ENCODE measurements at regions not wholly inside any gene's neighbourhood (a gene's known extent, or its start where the extent isn't known, plus 50 kb on each side); places are given as distances from the start of the nearest gene placed in this dataset.

DNA sequence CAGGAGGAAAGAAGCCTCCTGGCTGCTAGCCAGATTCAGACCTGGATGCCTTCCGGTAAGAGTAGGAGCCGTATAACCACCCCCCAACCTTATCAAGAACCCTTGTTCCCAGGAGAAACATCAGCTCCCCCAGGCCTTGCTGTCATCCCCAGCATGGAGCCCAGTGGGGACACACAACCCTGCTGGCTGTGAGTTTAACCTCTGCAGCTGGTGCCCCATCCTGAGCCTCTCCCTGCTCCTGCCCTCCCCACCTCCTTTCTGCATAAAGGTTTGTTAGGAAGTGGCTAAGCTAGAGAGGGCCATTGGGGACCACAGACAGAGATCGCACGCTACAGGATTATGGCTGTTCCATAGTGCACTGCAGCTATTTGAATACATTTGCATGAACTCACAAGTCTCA is 55.5 kb upstream of the RPL38 start:
- no peak for TF ChIP-seq RAD21 (CRISPR knock-in tag; conservative IDR thresholded peaks at IDR 0.05 in 1 of 2, IDR thresholded peaks at IDR 0.05 in 1 of 2)
- no peak for TF ChIP-seq CTCF (IDR thresholded peaks at IDR 0.05 in 2 of 3, conservative IDR thresholded peaks at IDR 0.05 in 1 of 3; ENCODE audit: insufficient read depth in 2 of 3, low read depth in 1 of 3, low read length in 3 of 3)
- no peak for TF ChIP-seq KLF16 (IDR thresholded peaks at IDR 0.05)
- no peak for TF ChIP-seq EZH2 (IDR thresholded peaks at IDR 0.05; ENCODE audit: borderline replicate concordance, low read depth, low read length)
- TF ChIP-seq PTBP1 (IDR thresholded peaks at IDR 0.05; ENCODE audit: low read depth, low read length), result no peak
- no peak for TF ChIP-seq ZNF253 (CRISPR knock-in tag; conservative IDR thresholded peaks at IDR 0.05)
- no peak for TF ChIP-seq CEBPB (tag; IDR thresholded peaks at IDR 0.05)
- no peak for TF ChIP-seq TFAM (CRISPR knock-in tag; conservative IDR thresholded peaks at IDR 0.05)
